Stimulated activated effector memory CD8-positive, alpha-beta T cell treated with anti-CD3 and anti-CD28 coated beads, Interleukin-12 subunit alpha, Interleukin-12 subunit beta, amount 100 ng/mL, for 72 hours (primary cell): ENCODE measurements at regions not wholly inside any gene's neighbourhood (a gene's known extent, or its start where the extent isn't known, plus 50 kb on each side); places are given as distances from the start of the nearest gene placed in this dataset.
"Not testable (repeated sequence)": the region's sequence is repeated elsewhere in the genome, so short reads cannot be mapped to it uniquely, and the experiment has no call there.

ENCODE experiments used
- ATAC-seq: fragments of 150-1000 bp; cut with Tn5 transposase; 2 replicates; pipeline ENCODE4 v1.10.0; 2021
- DNase-seq, 2 donors: peaks; one replicate each; pipeline ENCODE4 v3.0.0; 2021 to 2022; ENCODE audit warnings: low spot score in 2 of 2
- H3K27ac Mint-ChIP-seq: one replicate; pipeline ENCODE4 v1.8.0; 2022; ENCODE audit warnings: mild to moderate bottlenecking, mixed read lengths
- H3K36me3 Mint-ChIP-seq: one replicate; pipeline ENCODE4 v1.8.0; 2022; ENCODE audit warnings: mild to moderate bottlenecking, mixed read lengths
- H3K4me1 Mint-ChIP-seq: one replicate; pipeline ENCODE4 v1.8.0; 2022; ENCODE audit warnings: mixed read lengths
- H3K4me3 Mint-ChIP-seq: one replicate; pipeline ENCODE4 v1.8.0; 2022; ENCODE audit warnings: mild to moderate bottlenecking, mixed read lengths
- H3K9me3 Mint-ChIP-seq: one replicate; pipeline ENCODE4 v1.8.0; 2022; ENCODE audit warnings: mixed read lengths

DNA sequence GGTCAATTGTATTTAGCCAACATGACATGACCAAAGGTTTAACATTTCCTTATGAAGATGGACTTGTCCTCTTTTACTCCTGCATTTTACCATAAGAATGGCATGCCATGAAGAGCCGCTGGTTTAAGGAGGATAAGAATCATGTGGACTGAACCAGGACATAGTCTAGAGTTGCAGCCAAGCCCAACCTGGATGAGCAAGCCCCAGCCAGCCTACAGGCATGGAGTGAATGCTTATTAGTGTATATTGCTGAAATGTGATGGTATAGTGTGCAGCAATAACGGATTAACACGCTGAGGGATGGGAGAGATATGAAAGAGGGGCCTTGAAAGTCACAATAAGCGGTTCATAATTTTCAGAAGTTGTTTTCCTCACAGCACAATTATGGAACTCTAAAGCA lies 523.2 kb downstream of the NTRK2 start:
- no peak for DNase-seq
- Mint-ChIP-seq H3K4me1 (no peaks in the 10 kb centered on the region), H3K36me3 (no peaks in the 10 kb centered on the region), H3K9me3 (peaks cover 9% of the 10 kb centered on the region), H3K4me3 (no peak overlapping the region), H3K27ac (no peak overlapping the region)
- no peak for ATAC-seq

GRCh38 chr9:85186218-85186585 lies 516.7 kb downstream of the NTRK2 start:
- H3K36me3 Mint-ChIP-seq: no peaks in the 10 kb centered on the region
- DNase-seq (no peak), ATAC-seq (no peak)
- H3K27ac Mint-ChIP-seq: no peak overlapping the region
- no peaks in the 10 kb centered on the region for H3K9me3 Mint-ChIP-seq
- no peak overlapping the region for H3K4me3 Mint-ChIP-seq
- H3K4me1 Mint-ChIP-seq: no peaks in the 10 kb centered on the region

DNA sequence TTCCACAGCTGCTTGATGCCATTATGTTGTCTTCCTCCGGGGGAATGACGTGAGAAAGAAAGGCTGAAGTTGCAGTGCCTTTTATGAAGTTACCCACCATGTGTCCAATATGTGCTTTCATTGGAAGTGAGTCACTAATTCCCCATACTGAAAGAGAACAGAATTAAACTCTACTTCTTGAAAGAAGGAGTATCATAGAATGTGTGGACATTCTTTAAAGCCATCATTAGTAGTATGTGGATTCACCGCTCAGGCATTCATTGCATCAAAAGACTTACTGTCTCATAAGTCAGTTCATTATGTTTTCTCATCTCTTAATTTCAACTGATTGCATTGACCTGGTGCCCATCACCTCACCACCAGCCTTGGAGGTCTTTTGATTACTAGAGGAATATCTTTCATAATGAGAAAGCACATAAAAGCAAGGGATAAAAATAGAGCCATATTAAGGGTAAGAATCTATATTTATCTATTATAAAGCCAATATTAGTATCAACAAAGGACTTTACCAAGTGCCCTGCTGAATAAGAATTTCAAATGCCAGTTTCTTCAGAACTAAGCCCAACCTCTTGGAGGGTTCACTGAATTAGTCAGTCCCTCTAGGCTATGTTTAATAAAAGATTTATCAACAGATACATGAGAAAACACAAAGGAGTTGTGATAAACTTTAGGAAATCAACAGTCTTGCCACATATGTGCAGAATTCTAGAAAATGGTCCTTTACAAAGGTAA lies 516.1 kb downstream of the NTRK2 start:
- Mint-ChIP-seq H3K9me3 (no peaks in the 10 kb centered on the region), H3K4me1 (no peaks in the 10 kb centered on the region), H3K36me3 (no peaks in the 10 kb centered on the region), H3K4me3 (no peak overlapping the region), H3K27ac (no peak overlapping the region)
- no peak for DNase-seq
- no peak for ATAC-seq

GRCh38 chr9:85182383-85182782 lies 512.9 kb downstream of the NTRK2 start:
- no peak for DNase-seq
- Mint-ChIP-seq H3K36me3 (no peaks in the 10 kb centered on the region), H3K27ac (no peak overlapping the region), H3K4me1 (no peaks in the 10 kb centered on the region), H3K4me3 (no peak overlapping the region), H3K9me3 (no peaks in the 10 kb centered on the region)
- no peak for ATAC-seq

- Mint-ChIP-seq H3K9me3 (no peaks in the 10 kb centered on the region), H3K4me3 (no peak overlapping the region), H3K27ac (no peak overlapping the region), H3K36me3 (no peaks in the 10 kb centered on the region), H3K4me1 (no peaks in the 10 kb centered on the region)
- DNase-seq (no peak), ATAC-seq (no peak)
These were observed 508.9 kb downstream of the NTRK2 start for GRCh38 chr9:85178474-85178873.

GRCh38 chr9:85173967-85174366 lies 504.4 kb downstream of the NTRK2 start:
- ATAC-seq (no peak), DNase-seq (no peak)
- Mint-ChIP-seq H3K36me3 (no peaks in the 10 kb centered on the region), H3K9me3 (peaks cover 4% of the 10 kb centered on the region), H3K27ac (no peak overlapping the region), H3K4me3 (no peak overlapping the region), H3K4me1 (no peaks in the 10 kb centered on the region)

DNA sequence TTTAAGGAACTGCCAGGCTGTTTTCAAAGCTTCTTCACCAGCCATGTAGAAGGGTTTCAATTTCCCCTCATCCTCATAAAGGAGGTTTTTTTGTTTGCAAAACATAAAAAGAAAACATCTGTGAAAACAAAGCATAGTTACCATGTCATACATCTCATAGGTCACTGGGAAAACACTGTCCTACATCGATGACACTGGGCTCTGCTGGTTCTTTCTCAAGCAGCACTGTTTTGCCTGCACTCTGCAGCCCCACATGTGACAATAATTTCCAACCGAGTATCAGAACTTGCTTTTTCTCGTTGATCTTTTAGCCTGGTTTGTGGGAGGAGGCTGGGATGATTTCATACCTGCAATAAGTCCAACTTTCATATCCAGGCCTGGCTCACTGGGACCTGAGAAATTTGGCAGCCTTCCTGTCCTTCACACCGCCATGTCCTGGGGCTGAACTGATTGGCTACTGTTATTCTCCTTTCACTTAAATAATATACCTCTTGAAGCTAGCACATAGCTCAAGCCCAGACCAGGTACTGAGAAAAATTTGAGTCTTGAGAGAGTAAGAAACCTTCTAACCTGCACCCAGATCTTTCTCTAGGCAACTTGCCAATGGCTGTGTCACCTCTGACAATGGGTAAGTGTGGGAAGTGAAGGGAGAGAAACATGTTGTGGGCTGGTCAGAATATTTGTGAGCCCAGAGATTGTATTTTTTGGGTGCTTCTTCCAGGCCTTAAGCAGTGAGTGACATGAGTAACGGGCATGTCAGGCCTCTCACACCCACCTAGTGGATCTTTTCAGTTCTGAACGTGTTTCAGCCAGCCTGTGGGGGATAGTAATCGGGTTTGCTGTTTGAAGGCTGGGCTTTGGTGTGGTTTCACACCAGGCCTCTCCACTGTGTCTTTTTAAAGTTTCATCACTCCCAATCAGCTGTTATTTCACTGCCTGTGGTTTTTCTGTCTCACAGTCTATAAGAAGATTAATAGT lies 502.8 kb downstream of the NTRK2 start:
- ATAC-seq (no peak), DNase-seq (no peak)
- Mint-ChIP-seq H3K4me3 (no peak overlapping the region), H3K9me3 (peaks cover 4% of the 10 kb centered on the region), H3K4me1 (no peaks in the 10 kb centered on the region), H3K36me3 (no peaks in the 10 kb centered on the region), H3K27ac (no peak overlapping the region)

- ATAC-seq: no peak
These were observed 501.6 kb downstream of the NTRK2 start for GRCh38 chr9:85171163-85171562.

GRCh38 chr9:85168412-85168811 lies 498.9 kb downstream of the NTRK2 start:
- Mint-ChIP-seq H3K27ac (no peak overlapping the region), H3K36me3 (no peaks in the 10 kb centered on the region), H3K4me3 (no peak overlapping the region), H3K9me3 (peaks cover 4% of the 10 kb centered on the region), H3K4me1 (no peaks in the 10 kb centered on the region)
- ATAC-seq: no peak
- no peak for DNase-seq

More at GRCh38 chr9:85171163-85171562, 501.6 kb downstream of the NTRK2 start:
- Mint-ChIP-seq H3K36me3 (no peaks in the 10 kb centered on the region), H3K9me3 (peaks cover 4% of the 10 kb centered on the region), H3K4me3 (no peak overlapping the region), H3K27ac (no peak overlapping the region), H3K4me1 (no peaks in the 10 kb centered on the region)
- no peak for DNase-seq

DNA sequence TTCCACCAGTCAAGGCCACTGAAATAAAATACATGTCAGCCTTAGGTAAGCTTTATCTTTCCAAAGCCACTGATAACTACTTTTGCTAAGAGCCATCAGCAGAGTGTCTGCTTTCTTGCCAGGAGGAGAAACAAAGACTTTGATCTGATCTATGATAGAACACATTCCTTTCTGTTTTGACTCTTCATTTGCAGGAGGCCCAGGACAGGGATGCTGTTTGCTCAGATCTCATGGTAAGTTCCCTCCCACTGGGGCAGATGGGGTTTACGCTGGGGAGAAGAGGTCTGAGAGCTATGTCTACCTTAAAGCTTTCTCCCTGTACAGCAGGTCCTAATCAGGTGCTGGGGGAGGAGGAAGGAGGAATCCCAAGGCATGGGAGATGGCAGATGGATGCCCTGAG lies 497.6 kb downstream of the NTRK2 start:
- H3K36me3 Mint-ChIP-seq: no peaks in the 10 kb centered on the region
- no peak overlapping the region for H3K4me3 Mint-ChIP-seq
- no peaks in the 10 kb centered on the region for H3K4me1 Mint-ChIP-seq
- no peak overlapping the region for H3K27ac Mint-ChIP-seq
- no peak for ATAC-seq
- no peak for DNase-seq
- H3K9me3 Mint-ChIP-seq: peaks cover 4% of the 10 kb centered on the region

GRCh38 chr9:85163825-85164224 lies 494.3 kb downstream of the NTRK2 start:
- H3K4me1 Mint-ChIP-seq: no peaks in the 10 kb centered on the region
- ATAC-seq (no peak), DNase-seq (no peak)
- no peak overlapping the region for H3K27ac Mint-ChIP-seq
- H3K36me3 Mint-ChIP-seq: no peaks in the 10 kb centered on the region
- no peak overlapping the region for H3K4me3 Mint-ChIP-seq
- H3K9me3 Mint-ChIP-seq: no peaks in the 10 kb centered on the region

DNA sequence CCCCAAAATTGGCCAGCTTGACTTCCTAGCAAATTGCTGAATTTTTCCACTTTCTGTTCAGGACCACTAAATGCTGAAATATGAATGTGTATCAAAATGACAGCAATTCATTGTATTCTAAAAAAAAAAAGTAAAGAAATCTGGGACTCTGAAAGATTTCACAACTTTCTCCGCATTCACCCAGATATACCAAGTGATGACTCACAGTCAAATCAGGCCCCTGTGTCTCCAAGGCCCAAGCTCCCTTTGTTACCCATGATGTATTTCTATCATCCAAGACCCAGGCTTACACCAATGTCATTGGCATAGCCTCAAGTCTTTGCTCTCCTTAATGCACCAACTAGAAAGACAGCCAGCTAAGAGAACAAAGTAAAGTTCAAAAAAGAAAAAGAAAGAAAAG lies 493.9 kb downstream of the NTRK2 start:
- no peak overlapping the region for H3K4me3 Mint-ChIP-seq
- H3K9me3 Mint-ChIP-seq: no peaks in the 10 kb centered on the region
- no peaks in the 10 kb centered on the region for H3K36me3 Mint-ChIP-seq
- no peak for DNase-seq
- no peaks in the 10 kb centered on the region for H3K4me1 Mint-ChIP-seq
- no peak overlapping the region for H3K27ac Mint-ChIP-seq
- ATAC-seq: no peak

GRCh38 chr9:85162822-85163221 lies 493.3 kb downstream of the NTRK2 start:
- no peak overlapping the region for H3K27ac Mint-ChIP-seq
- H3K4me1 Mint-ChIP-seq: no peaks in the 10 kb centered on the region
- ATAC-seq: no peak
- no peak overlapping the region for H3K4me3 Mint-ChIP-seq
- H3K9me3 Mint-ChIP-seq: no peaks in the 10 kb centered on the region
- DNase-seq: no peak
- no peaks in the 10 kb centered on the region for H3K36me3 Mint-ChIP-seq

DNA sequence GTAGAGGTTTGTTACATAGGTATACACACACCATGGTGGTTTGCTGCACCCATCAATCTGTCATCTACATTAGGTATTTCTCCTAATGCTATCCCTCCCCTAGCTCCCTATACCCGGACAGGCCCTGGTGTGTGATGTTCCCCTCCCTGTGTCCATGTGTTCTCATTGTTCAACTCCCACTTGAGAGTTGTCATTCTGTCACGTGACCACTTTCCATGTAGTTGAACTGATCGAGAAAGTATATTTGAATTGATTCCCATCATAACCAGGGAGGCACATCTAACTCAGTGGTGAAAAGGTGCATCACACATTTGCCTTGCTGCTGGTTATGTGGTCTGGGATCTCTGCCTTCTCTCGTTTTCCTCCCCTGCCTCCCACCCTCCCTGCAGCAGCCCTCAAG lies 491.4 kb downstream of the NTRK2 start:
- not testable (repeated sequence) for H3K4me3 Mint-ChIP-seq, H3K36me3 Mint-ChIP-seq, H3K4me1 Mint-ChIP-seq, ATAC-seq, H3K9me3 Mint-ChIP-seq, H3K27ac Mint-ChIP-seq, DNase-seq

- Mint-ChIP-seq H3K4me1 (no peaks in the 10 kb centered on the region), H3K36me3 (no peaks in the 10 kb centered on the region), H3K9me3 (no peaks in the 10 kb centered on the region), H3K27ac (no peak overlapping the region), H3K4me3 (no peak overlapping the region)
- DNase-seq (no peak), ATAC-seq (no peak)
These were observed 489.0 kb downstream of the NTRK2 start for GRCh38 chr9:85158512-85158911.

DNA sequence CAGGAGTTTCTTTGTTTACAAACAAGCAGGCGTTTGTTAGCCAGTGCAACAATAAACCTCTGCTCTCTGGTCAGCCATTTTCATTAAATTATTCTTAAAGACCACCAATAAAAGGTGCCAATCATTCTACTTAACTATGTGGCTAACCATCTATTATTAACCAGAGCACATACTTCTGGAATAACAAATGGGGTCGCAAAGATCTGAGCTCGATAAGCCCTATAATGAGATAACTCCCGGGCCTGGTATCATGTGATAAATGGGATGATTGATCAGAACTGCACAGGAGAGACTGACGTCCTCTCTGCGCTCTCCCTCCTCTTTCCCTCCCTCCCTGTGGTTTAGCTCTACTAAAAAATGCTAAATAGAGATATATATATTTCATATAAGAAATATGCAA lies 488.2 kb downstream of the NTRK2 start:
- H3K27ac Mint-ChIP-seq: no peak overlapping the region
- H3K4me1 Mint-ChIP-seq: no peaks in the 10 kb centered on the region
- H3K9me3 Mint-ChIP-seq: no peaks in the 10 kb centered on the region
- H3K36me3 Mint-ChIP-seq: no peaks in the 10 kb centered on the region
- H3K4me3 Mint-ChIP-seq: no peak overlapping the region
- no peak for DNase-seq
- no peak for ATAC-seq
